GM18502 (cell line): ENCODE measurements at regions not wholly inside any gene's neighbourhood (a gene's known extent, or its start where the extent isn't known, plus 50 kb on each side); places are given as distances from the start of the nearest gene placed in this dataset.
"Not testable (repeated sequence)": the region's sequence is repeated elsewhere in the genome, so short reads cannot be mapped to it uniquely, and the experiment has no call there.

Experiments used
- ATAC-seq: cut with Tn5 transposase; IDR thresholded peaks from one replicate; pipeline ENCODE4 v1.9.1; 2021; ENCODE audit warnings: mild to moderate bottlenecking; ENCODE audit not compliant: unreplicated experiment, poor library complexity

DNA sequence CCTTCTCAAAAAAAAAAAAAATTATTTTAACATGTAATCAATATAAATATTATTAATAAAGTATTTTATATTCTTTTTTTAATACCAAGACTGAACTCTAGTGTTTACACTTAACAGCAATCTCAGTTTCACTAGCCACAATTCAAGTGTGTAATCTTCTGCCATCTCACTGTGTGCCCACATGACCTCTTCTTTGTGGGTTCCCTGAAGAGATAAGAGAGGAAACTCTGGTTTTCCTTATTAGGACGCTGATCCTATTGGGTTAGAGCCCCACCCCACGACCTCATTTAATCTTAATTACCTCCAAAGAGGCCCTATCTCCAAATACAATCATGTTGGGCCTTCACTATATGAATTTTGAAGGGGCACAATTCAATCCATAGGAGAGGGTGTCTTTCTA is 177.6 kb downstream of the STK31 start:
- no peak for ATAC-seq

- ATAC-seq: no peak
These were observed 178.9 kb downstream of the STK31 start for GRCh38 chr7:23888958-23889357.

- ATAC-seq: no peak
These were observed 179.5 kb downstream of the STK31 start for GRCh38 chr7:23889566-23889965.

DNA sequence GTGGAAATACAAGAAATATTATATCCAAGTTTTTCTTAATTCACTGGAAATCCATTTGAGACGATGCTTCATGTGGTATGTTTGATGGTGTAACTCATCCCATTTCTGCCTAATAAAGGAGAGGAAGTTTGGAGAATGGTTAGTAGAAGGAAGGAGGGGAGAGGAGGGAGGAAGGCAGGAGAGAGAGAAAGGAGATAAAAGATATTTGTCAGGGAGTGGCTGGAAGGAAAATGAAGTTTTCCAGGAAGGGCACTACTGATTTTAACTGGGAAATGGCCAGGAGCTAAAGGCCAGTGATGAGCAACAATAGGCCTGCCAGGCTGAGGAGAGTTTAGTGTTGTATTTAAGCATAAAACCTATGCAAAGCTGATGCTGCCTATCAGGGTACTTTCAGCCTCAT is 182.0 kb downstream of the STK31 start:
- no peak for ATAC-seq

GRCh38 chr7:23893176-23893941 is 183.3 kb downstream of the STK31 start:
- ATAC-seq: no peak

DNA sequence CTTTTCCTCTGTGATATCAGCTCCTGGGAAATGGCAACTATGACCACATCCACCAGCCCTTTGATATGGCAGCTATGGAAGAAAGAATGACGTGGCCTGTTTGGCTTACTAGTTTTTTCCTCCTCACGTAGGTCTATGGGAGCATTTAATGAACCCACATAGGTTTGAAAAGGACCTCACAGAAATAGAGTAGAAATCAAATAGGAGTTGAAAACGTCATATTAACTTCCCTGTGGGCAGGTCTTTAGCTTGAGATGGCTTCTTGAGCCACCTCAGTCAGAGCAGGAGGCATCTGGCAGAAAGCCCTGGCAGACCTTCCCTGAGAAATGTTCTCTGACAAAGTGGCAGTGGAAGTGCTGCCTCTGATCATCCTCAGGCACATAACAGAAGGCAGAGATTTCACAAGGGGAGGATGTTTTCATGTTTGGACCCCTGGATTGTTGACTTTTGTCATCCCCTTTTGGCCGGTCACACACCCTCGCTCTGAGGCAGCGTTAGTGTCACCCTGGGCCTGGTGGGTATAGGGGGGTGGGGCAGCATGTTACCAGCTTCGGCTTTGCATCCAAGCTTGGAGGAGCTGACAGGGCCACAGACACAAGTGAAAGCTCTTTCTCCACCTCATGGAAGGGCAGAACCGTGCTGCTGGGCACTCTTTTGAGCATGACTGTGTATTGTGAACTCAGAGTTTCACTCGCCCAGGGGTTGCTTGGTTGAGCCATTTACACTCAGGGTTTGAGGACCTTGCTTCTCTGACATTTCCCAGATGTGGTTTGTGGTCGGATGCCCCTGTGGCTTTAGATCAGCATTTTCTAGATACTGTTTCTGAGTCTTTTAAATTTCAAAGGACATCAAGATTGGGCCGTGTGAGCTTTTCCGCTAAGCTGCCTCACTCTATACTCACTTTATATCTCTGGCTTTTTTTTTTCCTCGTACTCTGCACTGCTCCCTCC is 184.2 kb downstream of the STK31 start:
- no peak for ATAC-seq

DNA sequence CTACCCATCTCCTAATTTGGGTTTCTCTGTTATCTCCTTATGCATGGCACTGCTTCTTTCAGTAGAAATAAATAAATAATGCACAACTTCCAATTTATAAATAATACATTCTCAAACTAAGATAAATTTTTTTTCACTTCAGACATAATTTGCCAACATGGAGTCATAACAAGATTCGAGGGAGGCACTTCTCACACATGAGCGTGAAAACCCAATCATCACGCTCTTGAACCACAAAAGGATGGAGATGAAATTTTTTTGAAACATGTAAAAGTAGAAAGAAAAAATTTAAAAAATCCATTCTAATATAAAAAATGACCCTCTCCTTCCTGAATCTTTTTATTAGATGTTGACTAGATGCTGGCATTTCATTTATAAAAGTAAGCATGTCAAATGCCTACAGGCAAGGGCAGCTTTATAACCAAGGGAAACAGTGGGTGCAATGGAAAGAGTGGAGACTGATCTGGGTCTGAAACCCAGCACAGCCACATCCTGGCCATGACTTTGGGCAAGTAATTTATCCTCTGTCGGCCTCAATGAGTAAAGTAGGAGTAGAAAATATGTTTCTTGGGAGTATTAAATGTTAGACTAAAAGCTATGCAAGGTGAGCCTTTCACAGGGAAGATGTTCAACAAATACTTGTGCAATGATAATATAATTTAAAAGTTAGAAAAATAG is 185.0 kb downstream of the STK31 start:
- no peak for ATAC-seq

- no peak for ATAC-seq
These were observed 185.7 kb downstream of the STK31 start for GRCh38 chr7:23895666-23896096.

DNA sequence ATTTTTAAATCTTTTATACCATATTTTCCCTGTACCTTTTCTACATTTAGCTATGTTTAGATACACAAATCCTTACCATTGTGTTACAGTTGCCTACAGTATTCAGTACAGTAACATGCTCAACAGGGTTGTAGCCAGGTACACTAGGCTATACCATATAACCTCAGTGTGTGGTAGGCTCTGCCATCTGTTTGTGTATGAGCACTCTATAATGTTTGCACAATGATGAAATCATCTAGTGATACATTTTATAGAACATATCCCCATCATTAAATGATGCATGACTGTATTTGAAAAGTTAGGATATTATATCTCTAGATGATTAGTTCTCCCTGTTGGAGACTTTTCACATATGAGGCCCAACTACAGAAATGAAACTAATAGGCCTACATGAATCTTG is 188.6 kb downstream of the STK31 start:
- no peak for ATAC-seq

DNA sequence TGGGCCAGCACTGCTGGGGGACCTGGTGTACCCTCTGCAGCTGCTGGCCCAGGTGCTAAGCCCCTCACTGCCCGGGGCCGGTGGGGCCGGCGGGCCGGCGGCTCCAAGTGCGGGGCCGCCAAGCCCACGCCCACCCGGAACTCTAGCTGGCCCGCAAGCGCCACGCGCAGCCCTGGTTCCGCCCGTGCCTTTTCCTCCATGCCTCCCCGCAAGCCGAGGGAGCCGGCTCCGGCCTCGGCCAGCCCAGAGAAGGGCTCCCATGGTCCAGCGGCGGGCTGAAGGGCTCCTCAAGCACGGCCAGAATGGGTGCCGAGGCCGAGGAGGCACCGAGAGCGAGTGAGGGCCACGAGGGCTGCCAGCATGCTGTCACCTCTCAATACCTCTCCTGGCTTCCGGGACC is 194.9 kb downstream of the STK31 start:
- not testable (repeated sequence) for ATAC-seq

- ATAC-seq: no peak
These were observed 197.0 kb downstream of the STK31 start for GRCh38 chr7:23907012-23907411.

DNA sequence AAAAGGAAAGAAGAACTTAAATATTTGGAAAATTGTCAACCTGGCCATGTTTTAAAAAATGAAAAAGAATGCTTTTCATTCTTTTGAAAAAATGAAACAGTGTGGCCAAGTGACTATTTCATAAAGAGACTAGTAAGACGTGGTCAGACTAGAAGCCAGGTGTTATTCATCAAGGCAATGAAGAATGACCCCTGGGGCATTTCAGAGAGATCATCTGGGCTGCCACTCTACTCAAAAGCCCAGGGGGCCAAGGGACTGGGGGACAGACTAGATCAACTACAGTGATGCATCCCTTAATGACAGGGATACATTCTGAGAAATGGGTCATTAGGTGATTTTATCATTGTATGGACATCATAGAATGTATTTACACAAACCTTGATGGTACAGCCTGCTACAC is 199.4 kb downstream of the STK31 start:
- no peak for ATAC-seq

GRCh38 chr7:23912065-23912464 is 202.0 kb downstream of the STK31 start:
- ATAC-seq: no peak

- ATAC-seq: no peak
These were observed 203.0 kb downstream of the STK31 start for GRCh38 chr7:23913016-23913415.

DNA sequence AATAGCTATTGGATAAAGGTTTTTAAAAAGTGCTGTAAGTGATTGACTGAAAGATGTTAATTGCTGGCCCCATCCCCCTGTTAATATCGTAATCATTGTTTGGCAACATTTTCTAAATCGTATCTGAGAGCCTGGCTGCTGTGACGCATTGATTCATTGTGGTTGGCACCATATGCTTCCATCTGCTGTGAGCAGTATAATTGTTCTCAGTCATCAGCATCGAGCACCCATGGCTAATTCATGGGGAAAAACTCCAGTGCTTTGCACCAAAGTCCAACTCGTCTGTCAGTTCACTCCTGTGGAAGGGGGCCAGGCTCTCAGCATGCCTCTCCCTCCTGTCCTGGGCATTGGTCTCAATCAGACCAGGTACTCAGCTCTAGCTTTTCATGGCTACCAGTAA is 205.2 kb downstream of the STK31 start:
- ATAC-seq: no peak

GRCh38 chr7:23918286-23918685 is 208.3 kb downstream of the STK31 start:
- ATAC-seq: no peak

GRCh38 chr7:23918856-23919255 is 208.8 kb downstream of the STK31 start:
- no peak for ATAC-seq

DNA sequence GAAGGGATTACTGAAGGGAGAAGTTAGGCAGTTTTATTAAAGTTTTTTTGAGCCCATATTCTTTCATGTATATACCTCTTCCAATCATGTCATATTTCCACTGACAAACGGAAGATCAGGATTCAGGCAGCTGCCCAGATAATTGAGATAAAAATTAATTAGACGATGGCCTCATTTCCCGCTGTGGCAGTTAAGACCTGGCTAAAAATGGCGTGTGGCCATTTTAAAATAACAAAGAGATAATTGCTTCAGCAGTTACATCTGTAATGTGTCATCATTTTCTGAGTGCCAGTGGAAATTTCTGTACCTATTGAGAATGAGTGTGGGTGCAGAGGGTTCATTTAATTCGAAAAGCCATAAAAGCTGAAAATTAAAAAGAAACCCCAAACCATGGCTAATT is 215.1 kb downstream of the STK31 start:
- ATAC-seq: no peak

- no peak for ATAC-seq
These were observed 217.8 kb downstream of the STK31 start for GRCh38 chr7:23927709-23928417.

GRCh38 chr7:23928418-23928775 is 218.4 kb downstream of the STK31 start:
- no peak for ATAC-seq
